Suprapubic skin (tissue), 4 donors: ENCODE measurements at regions not wholly inside any gene's neighbourhood (a gene's known extent, or its start where the extent isn't known, plus 50 kb on each side); places are given as distances from the start of the nearest gene placed in this dataset.

Source experiments
- DNase-seq, 2 donors: peaks; one replicate each; pipeline ENCODE4 v3.0.0-alpha.2; 2019; ENCODE audit warnings: low spot score in 2 of 2
- H3K27ac ChIP-seq: fragments of 200-600 bp; sonication (generic); one replicate; pipeline ENCODE4 v1.5.1; 2019
- H3K27me3 ChIP-seq: fragments of 200-600 bp; sonication (generic); one replicate; pipeline ENCODE4 v1.5.1; 2019
- H3K36me3 ChIP-seq: fragments of 200-600 bp; sonication (generic); one replicate; pipeline ENCODE4 v1.5.1; 2019
- H3K4me1 ChIP-seq: fragments of 200-600 bp; sonication (generic); one replicate; pipeline ENCODE4 v1.5.1; 2019
- H3K4me3 ChIP-seq: fragments of 200-600 bp; sonication (generic); one replicate; pipeline ENCODE4 v1.5.1; 2019; ENCODE audit warnings: mild to moderate bottlenecking
- H3K9me3 ChIP-seq: fragments of 200-600 bp; sonication (generic); one replicate; pipeline ENCODE4 v1.5.1; 2019
- EP300 ChIP-seq: sonication (generic); formaldehyde crosslinking; IDR thresholded peaks from one replicate; pipeline ENCODE4 v1.6.1; 2017; ENCODE audit warnings: antibody characterized with exemption
- POLR2A ChIP-seq, 2 donors: fragments of 450-650 bp; IDR thresholded peaks; one replicate each; pipeline ENCODE4 v1.6.1; 2017; ENCODE audit warnings: antibody characterized with exemption in 2 of 2, mild to moderate bottlenecking in 2 of 2, moderate library complexity in 2 of 2
- POLR2AphosphoS5 ChIP-seq, 3 donors: sonication (generic); formaldehyde crosslinking; IDR thresholded peaks; one replicate each; pipeline ENCODE4 v1.6.1; 2017; ENCODE audit warnings: antibody characterized with exemption in 3 of 3
- WGBS: methylation state at CpG from one replicate; pipeline ENCODE4 v1.1.5; 2018; 5-methylcytosine and 5-hydroxymethylcytosine counted together
- TF ChIP-seq, protein P1 (sequence below), 2 donors: fragments of 200-600 bp in 1 of 2; fragments of 450-650 bp in 1 of 2; sonication (generic) in 1 of 2; IDR thresholded peaks; one replicate each; pipeline ENCODE4 v1.5.1; 2016 to 2019; ENCODE audit warnings: antibody characterized with exemption in 2 of 2, mild to moderate bottlenecking in 1 of 2, moderate library complexity in 1 of 2

- H3K27ac ChIP-seq: no peak overlapping the region
- no peak overlapping the region for H3K4me3 ChIP-seq
- no peaks in the 10 kb centered on the region for H3K9me3 ChIP-seq
- H3K27me3 ChIP-seq: no peaks in the 10 kb centered on the region
- DNase-seq: no peak
- TF ChIP-seq POLR2AphosphoS5 (IDR thresholded peaks at IDR 0.05): no peak
- no peak for TF ChIP-seq POLR2A (IDR thresholded peaks at IDR 0.05)
- TF ChIP-seq, protein P1, sequence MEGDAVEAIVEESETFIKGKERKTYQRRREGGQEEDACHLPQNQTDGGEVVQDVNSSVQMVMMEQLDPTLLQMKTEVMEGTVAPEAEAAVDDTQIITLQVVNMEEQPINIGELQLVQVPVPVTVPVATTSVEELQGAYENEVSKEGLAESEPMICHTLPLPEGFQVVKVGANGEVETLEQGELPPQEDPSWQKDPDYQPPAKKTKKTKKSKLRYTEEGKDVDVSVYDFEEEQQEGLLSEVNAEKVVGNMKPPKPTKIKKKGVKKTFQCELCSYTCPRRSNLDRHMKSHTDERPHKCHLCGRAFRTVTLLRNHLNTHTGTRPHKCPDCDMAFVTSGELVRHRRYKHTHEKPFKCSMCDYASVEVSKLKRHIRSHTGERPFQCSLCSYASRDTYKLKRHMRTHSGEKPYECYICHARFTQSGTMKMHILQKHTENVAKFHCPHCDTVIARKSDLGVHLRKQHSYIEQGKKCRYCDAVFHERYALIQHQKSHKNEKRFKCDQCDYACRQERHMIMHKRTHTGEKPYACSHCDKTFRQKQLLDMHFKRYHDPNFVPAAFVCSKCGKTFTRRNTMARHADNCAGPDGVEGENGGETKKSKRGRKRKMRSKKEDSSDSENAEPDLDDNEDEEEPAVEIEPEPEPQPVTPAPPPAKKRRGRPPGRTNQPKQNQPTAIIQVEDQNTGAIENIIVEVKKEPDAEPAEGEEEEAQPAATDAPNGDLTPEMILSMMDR (IDR thresholded peaks at IDR 0.05): no peak
- no peak for TF ChIP-seq EP300
- H3K4me1 ChIP-seq: no peaks in the 10 kb centered on the region
- WGBS: 74% methylated on average over 2 of the region's 2 CpGs
- no peaks in the 10 kb centered on the region for H3K36me3 ChIP-seq
These were observed 347.9 kb upstream of the FAT3 start for GRCh38 chr11:91876746-91877145.

- no peak overlapping the region for H3K4me3 ChIP-seq
- H3K9me3 ChIP-seq: no peaks in the 10 kb centered on the region
- TF ChIP-seq EP300 (no peak), POLR2AphosphoS5 (IDR thresholded peaks at IDR 0.05) (no peak), POLR2A (IDR thresholded peaks at IDR 0.05) (no peak)
- TF ChIP-seq, protein P1 (IDR thresholded peaks at IDR 0.05): no peak
- no peak overlapping the region for H3K27ac ChIP-seq
- no peaks in the 10 kb centered on the region for H3K27me3 ChIP-seq
- H3K36me3 ChIP-seq: no peaks in the 10 kb centered on the region
- no peaks in the 10 kb centered on the region for H3K4me1 ChIP-seq
- 80% methylated on average over 5 of the region's 5 CpGs for WGBS
- no peak for DNase-seq
These were observed 352.4 kb upstream of the FAT3 start for GRCh38 chr11:91872243-91872642.

DNA sequence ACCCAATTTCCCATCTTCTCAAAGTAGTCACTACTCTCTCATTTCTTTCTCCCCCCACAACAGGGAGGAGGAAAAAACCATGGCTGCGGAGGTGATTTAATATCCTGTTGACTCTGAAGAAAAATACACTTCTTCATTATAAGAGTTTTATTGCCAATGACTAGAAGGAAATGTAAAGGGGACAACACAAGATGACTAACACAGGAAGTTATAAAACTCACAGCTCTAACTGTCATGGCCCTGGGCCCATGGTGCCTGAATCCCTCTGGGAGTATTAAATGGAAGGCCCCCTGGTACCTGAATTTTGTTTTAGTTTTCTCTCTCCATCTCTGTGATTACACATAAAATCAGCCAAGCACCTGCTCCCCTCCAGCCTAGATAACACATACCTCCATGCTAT is 352.8 kb upstream of the FAT3 start:
- H3K27me3 ChIP-seq: no peaks in the 10 kb centered on the region
- no peaks in the 10 kb centered on the region for H3K4me1 ChIP-seq
- 67% methylated on average over 1 of the region's 1 CpG for WGBS
- DNase-seq: no peak
- no peak overlapping the region for H3K27ac ChIP-seq
- no peak overlapping the region for H3K4me3 ChIP-seq
- TF ChIP-seq, protein P1 (IDR thresholded peaks at IDR 0.05): no peak
- no peak for TF ChIP-seq EP300
- no peak for TF ChIP-seq POLR2A (IDR thresholded peaks at IDR 0.05)
- no peak for TF ChIP-seq POLR2AphosphoS5 (IDR thresholded peaks at IDR 0.05)
- no peaks in the 10 kb centered on the region for H3K9me3 ChIP-seq
- no peaks in the 10 kb centered on the region for H3K36me3 ChIP-seq

DNA sequence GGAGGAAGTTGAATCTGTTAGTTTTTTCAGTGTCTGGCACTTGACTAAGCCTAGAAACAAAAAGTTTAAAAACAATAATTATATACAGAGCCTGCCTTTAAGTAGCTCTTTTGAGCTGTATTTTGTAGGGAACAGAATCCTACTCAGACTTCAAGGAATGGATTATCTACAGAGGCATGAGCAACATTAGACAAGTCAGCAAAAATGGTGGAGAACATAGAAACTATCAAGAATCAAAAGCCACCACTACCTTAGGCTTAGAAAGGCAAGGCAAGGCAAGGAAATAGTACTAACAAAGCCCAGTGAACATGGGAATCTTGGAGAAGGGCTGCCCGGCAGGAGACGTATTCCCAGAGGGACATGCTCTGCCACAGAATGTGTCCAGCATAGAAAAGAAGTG is 353.6 kb upstream of the FAT3 start:
- Histone ChIP-seq H3K27me3 (no peaks in the 10 kb centered on the region), H3K4me3 (no peak overlapping the region), H3K9me3 (no peaks in the 10 kb centered on the region), H3K36me3 (no peaks in the 10 kb centered on the region), H3K27ac (no peak overlapping the region), H3K4me1 (no peaks in the 10 kb centered on the region)
- 86% methylated on average over 2 of the region's 2 CpGs for WGBS
- no peak for DNase-seq
- TF ChIP-seq, protein P1 (IDR thresholded peaks at IDR 0.05): no peak
- no peak for TF ChIP-seq EP300
- TF ChIP-seq POLR2A (IDR thresholded peaks at IDR 0.05): no peak
- TF ChIP-seq POLR2AphosphoS5 (IDR thresholded peaks at IDR 0.05): no peak

- no peaks in the 10 kb centered on the region for H3K27me3 ChIP-seq
- no peak overlapping the region for H3K4me3 ChIP-seq
- no peaks in the 10 kb centered on the region for H3K9me3 ChIP-seq
- H3K4me1 ChIP-seq: no peaks in the 10 kb centered on the region
- no peak for DNase-seq
- no peak overlapping the region for H3K27ac ChIP-seq
- TF ChIP-seq, protein P1 (IDR thresholded peaks at IDR 0.05): no peak
- TF ChIP-seq POLR2A (IDR thresholded peaks at IDR 0.05) (no peak), EP300 (no peak), POLR2AphosphoS5 (IDR thresholded peaks at IDR 0.05) (no peak)
- no peaks in the 10 kb centered on the region for H3K36me3 ChIP-seq
- WGBS: 7% methylated on average over 2 of the region's 2 CpGs
These were observed 354.9 kb upstream of the FAT3 start for GRCh38 chr11:91869686-91870085.
